LNCaP clone FGC (cell line): ENCODE measurements at regions not wholly inside any gene's neighbourhood (a gene's known extent, or its start where the extent isn't known, plus 50 kb on each side); places are given as distances from the start of the nearest gene placed in this dataset.

Source experiments
- DNase-seq: peaks from one replicate; pipeline ENCODE4 v3.0.0-alpha.2; 2011; ENCODE audit warnings: low read depth
- H3K4me3 ChIP-seq: 2 replicates; pipeline ENCODE4 v1.5.1; 2011; ENCODE audit warnings: mild to moderate bottlenecking, low read depth, low read length, control low read depth
- TF ChIP-seq, protein P1 (sequence below): IDR thresholded peaks from 2 replicates; pipeline ENCODE4 v1.5.1; 2012; ENCODE audit warnings: mild to moderate bottlenecking; ENCODE audit not compliant: control insufficient read depth, insufficient read depth; ENCODE audit errors: extremely low read depth

DNA sequence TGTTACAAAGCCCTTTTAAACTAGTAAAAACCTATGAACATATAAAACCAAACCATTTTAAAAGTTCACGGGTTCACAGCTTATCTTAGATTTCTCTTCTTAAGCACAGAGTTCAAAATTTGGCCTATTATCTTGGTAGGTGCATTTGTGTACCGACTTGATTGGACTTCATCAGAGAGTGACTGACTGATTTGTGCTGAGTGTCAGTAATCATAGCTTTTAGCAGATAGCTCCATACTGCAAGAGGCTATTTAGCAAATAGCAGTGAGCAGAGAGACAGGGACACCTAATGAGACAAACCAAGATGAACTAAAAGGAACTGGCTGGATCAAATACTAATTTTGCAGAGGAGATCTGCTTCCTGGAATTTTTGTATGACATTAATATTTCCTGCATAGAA lies 274.5 kb downstream of the PRR16 start:
- TF ChIP-seq, protein P1, sequence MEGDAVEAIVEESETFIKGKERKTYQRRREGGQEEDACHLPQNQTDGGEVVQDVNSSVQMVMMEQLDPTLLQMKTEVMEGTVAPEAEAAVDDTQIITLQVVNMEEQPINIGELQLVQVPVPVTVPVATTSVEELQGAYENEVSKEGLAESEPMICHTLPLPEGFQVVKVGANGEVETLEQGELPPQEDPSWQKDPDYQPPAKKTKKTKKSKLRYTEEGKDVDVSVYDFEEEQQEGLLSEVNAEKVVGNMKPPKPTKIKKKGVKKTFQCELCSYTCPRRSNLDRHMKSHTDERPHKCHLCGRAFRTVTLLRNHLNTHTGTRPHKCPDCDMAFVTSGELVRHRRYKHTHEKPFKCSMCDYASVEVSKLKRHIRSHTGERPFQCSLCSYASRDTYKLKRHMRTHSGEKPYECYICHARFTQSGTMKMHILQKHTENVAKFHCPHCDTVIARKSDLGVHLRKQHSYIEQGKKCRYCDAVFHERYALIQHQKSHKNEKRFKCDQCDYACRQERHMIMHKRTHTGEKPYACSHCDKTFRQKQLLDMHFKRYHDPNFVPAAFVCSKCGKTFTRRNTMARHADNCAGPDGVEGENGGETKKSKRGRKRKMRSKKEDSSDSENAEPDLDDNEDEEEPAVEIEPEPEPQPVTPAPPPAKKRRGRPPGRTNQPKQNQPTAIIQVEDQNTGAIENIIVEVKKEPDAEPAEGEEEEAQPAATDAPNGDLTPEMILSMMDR: no peak
- no peak for DNase-seq
- no peak overlapping the region for H3K4me3 ChIP-seq

DNA sequence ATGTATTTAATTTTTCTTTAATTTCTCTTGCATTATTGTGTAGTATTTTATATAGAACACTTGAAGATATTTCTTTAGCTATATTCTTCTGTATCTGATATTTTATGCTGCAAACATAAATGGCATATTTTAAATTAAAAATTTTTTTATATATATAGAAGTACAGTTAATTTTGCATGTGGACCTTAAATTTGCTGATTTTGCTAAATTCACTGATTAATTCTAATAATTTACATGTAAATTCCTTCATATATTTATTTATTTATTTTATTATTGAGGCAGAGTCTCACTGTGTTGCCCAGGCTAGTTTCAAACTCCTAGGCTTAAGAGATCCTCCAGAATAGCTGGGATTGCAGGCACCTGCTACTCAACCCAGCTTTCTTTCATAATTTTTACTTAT lies 276.9 kb downstream of the PRR16 start:
- TF ChIP-seq, protein P1: no peak
- no peak for DNase-seq
- H3K4me3 ChIP-seq: no peak overlapping the region

DNA sequence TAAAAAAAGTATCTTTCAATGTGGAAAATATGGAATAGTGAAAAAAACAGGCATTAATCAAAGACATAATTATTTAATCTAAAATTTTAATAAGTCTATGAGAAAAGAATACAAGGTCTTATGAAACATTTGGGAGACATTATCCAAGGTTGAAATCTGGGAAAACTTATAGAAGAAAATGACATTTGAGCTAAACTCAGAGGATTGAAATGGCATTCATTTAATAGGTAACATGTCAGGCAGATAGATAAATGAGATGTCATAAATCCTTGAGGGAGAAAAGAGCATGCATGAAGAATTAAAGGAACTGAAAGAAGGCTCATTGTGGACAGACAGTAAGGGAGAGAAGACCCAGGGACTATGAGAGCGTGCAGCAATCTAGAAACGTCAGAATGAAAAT lies 284.4 kb downstream of the PRR16 start:
- TF ChIP-seq, protein P1: no peak
- no peak for DNase-seq
- H3K4me3 ChIP-seq: no peak overlapping the region

DNA sequence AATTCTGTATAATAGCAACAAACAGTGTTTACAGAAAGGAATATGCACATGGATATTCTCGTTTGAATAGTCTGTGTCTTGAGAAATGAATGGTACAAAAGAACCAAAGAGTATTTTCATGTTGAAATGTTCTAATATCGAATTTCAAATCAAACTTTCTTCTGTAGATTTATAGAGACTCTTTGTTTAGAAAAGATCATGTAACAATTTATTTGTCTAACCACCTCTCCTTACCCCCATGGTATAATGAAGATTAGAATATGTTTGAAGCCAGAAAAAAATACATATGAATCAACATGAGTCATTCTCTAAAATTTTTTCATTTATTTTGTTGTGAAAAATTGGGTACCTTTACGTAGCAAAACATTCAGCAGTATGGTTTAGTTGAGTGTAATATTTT lies 285.6 kb downstream of the PRR16 start:
- DNase-seq: peak; percentile 14
- TF ChIP-seq, protein P1: no peak
- no peak overlapping the region for H3K4me3 ChIP-seq

DNA sequence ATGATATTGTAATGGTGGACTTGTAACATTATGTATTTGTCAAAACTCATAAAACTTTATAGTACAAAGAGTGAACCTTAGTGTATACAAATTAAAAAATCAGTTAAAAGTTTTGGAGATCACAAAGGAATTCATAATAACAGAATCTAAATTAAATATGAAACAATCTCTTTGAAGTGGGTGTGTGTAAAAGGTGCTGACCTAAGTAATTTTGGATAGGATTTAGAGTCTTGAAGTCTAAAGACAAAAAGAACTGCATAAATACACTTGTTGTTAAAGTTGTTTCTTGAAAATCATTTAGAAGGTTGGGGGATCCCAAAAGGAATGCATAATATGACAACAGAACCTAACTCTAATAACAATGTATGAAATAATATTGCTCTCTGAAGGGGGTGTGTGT lies 295.5 kb downstream of the PRR16 start:
- no peak overlapping the region for H3K4me3 ChIP-seq
- TF ChIP-seq, protein P1: no peak
- no peak for DNase-seq

DNA sequence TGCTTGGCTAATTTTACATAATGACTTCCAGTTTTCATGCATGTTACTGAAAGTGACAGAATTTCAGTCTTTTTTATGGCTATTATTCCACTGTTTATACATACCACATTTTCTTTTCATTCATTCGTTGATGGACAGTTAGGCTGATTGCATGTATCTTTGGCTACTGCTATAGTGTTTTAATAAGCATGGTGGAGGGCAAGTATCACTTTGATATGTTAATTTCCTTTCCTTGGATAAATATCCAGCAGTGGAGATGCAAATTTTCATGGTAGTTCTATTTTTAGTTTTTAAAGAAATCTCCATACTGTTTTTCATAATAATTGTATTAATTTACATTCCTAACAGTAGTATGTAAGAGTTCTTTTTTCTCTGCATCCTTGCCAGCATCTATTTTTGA lies 297.9 kb downstream of the PRR16 start:
- H3K4me3 ChIP-seq: no peak overlapping the region

DNA sequence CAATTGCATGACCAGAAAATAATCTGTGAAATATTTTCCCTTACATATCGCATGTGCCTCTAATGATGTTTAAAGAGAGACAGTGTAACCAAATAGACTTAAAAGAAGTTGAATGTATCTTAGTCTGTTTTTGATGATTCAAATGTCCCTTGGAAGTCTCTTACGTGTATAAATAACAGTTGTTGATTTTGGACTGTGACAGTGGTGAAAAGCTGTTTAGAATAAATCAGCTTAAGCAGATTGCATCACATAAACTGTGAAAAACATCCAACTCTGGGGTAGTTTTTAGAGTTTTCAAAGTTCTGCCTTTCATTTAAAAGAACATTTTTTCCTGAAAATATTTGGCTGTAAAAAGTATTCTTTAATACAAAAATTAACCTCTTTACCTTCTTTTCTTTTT lies 301.1 kb downstream of the PRR16 start:
- TF ChIP-seq, protein P1: no peak
- no peak overlapping the region for H3K4me3 ChIP-seq
- DNase-seq: no peak

More for the DNA sequence above, 297.9 kb downstream of the PRR16 start:
- DNase-seq: no peak
- TF ChIP-seq, protein P1: no peak
